ENCODE measurements at regions not wholly inside any gene's neighbourhood (a gene's known extent, or its start where the extent isn't known, plus 50 kb on each side); places are given as distances from the start of the nearest gene placed in this dataset.
A peak's percentile ranks its signal among the peaks of the same experiment; 100 is the strongest.

GRCh38 chr18:40473221-40474029 is 1481.6 kb upstream of the PIK3C3 start:
- no peak for DNase-seq

GRCh38 chr18:40470723-40471122 is 1484.3 kb upstream of the PIK3C3 start:
- no peak for DNase-seq

GRCh38 chr18:40469851-40470250 is 1485.2 kb upstream of the PIK3C3 start:
- no peak for DNase-seq

GRCh38 chr18:40469316-40469715 is 1485.7 kb upstream of the PIK3C3 start:
- DNase-seq = no peak

GRCh38 chr18:40464032-40464431 is 1491.0 kb upstream of the PIK3C3 start:
- DNase-seq = no peak

- no peak for DNase-seq
These were observed 1501.1 kb upstream of the PIK3C3 start for GRCh38 chr18:40453903-40454302.

GRCh38 chr18:40452599-40452998 is 1502.4 kb upstream of the PIK3C3 start:
- DNase-seq = no peak

GRCh38 chr18:40450751-40451150 is 1504.3 kb upstream of the PIK3C3 start:
- DNase-seq = no peak

- no peak for DNase-seq
These were observed 1507.2 kb upstream of the PIK3C3 start for GRCh38 chr18:40447820-40448219.

- DNase-seq = no peak
These were observed 1514.9 kb upstream of the PIK3C3 start for GRCh38 chr18:40440088-40440487.

- no peak for DNase-seq
These were observed 1517.5 kb upstream of the PIK3C3 start for GRCh38 chr18:40437517-40437916.

- DNase-seq = no peak
These were observed 1523.7 kb upstream of the PIK3C3 start for GRCh38 chr18:40431071-40431985.

- no peak for DNase-seq
These were observed 1531.7 kb upstream of the PIK3C3 start for GRCh38 chr18:40423291-40423690.

- DNase-seq = no peak
These were observed 1534.4 kb upstream of the PIK3C3 start for GRCh38 chr18:40420675-40421074.

- no peak for DNase-seq
These were observed 1537.5 kb upstream of the PIK3C3 start for GRCh38 chr18:40417501-40417900.

- no peak for DNase-seq
These were observed 1539.2 kb upstream of the PIK3C3 start for GRCh38 chr18:40415821-40416220.

GRCh38 chr18:40415176-40415791 is 1539.8 kb upstream of the PIK3C3 start:
- no peak for DNase-seq

GRCh38 chr18:40414155-40414754 is 1540.8 kb upstream of the PIK3C3 start:
- no peak for DNase-seq

- DNase-seq = peak; percentile 21
These were observed 1541.9 kb upstream of the PIK3C3 start for GRCh38 chr18:40413160-40413559.

GRCh38 chr18:40412410-40412809 is 1542.6 kb upstream of the PIK3C3 start:
- DNase-seq = no peak

GRCh38 chr18:40407909-40408308 is 1547.1 kb upstream of the PIK3C3 start:
- no peak for DNase-seq

- no peak for DNase-seq
These were observed 1550.8 kb upstream of the PIK3C3 start for GRCh38 chr18:40404284-40404683.

- no peak for DNase-seq
These were observed 1553.0 kb upstream of the PIK3C3 start for GRCh38 chr18:40402052-40402451.

Measured in NCI-H2081 treated with DMSO at 0.1 percent for 48 hours (cell line).